ENCODE measurements at regions not wholly inside any gene's neighbourhood (a gene's known extent, or its start where the extent isn't known, plus 50 kb on each side); places are given as distances from the start of the nearest gene placed in this dataset.

DNA sequence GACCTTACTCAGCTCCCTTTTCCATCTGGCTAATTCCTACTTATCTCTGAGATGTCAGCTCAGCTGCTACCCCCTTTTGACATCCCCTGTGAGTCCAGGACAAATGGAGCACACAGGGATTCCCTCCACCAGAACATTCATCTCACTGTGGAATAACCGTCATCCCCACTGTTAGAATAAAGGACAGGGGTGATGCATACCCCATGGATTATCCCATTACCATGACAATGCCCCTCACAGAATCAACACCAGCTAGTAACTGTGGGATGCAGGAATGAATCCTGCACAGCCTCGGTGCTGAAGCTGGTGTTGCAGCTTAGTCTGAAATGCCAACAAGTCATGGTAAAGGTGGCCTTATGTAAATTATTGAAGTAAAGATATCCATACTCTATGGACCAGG lies 624.8 kb upstream of the RAB6C start:
- no peaks in the 10 kb centered on the region for H3K9me3 Mint-ChIP-seq
- no peak overlapping the region for H3K27ac Mint-ChIP-seq
- no peaks in the 10 kb centered on the region for H3K36me3 Mint-ChIP-seq (ENCODE audit: low read depth)
- H3K4me3 Mint-ChIP-seq: no peak overlapping the region
- no peaks in the 10 kb centered on the region for H3K4me1 Mint-ChIP-seq
- no peaks in the 10 kb centered on the region for H3K27me3 Mint-ChIP-seq
- ChIA-PET POLR2A (no interaction called here), CTCF (interaction anchor here (1.1 kb wide), 1 partner anchor 98 kb away, joined by 3 read pairs; no protein-coding TSS in a partner anchor)
- no peak for DNase-seq

DNA sequence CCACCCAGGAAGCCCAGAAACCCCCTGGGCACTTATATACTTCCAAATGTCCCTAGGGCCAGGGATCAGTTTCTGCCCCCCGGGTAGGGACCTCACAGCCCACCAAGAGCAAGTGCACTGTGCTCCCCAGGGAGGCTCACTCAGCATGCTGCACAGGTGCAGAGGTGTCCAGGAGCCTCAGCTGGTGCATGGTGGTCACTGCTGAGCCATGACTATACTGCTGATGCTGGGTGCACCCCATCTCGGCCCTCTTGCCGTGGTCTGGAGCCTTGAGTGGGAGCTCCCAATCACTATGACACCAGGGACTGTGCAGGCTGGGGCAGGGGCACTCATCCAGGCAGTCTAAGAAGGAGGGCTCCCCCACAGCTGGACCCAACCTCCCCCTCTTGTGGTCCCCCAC lies 617.8 kb upstream of the RAB6C start:
- no peak overlapping the region for H3K4me3 Mint-ChIP-seq

DNA sequence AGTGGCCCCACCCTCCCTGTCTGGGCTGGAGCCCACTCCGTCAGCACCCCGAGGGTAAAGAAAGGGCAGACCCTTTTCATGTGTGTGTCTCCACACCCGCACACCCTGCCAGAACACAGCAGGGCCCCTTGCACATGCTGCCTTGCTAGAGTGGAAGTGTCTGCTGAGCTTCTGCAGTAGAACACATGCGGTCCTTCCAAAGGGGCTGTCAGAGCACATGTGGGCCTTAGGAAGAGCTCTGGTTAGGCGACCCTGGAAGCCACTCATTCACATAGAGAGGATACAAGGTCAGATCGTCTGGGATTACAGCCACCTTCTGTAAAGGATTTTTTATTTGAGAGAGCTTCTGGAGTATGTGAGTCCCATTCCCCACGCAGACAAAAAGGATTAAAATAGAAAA lies 613.2 kb upstream of the RAB6C start:
- Mint-ChIP-seq H3K4me1 (no peaks in the 10 kb centered on the region), H3K27ac (no peak overlapping the region), H3K4me3 (no peak overlapping the region), H3K36me3 (ENCODE audit: low read depth) (no peaks in the 10 kb centered on the region), H3K27me3 (no peaks in the 10 kb centered on the region), H3K9me3 (no peaks in the 10 kb centered on the region)
- CTCF ChIA-PET: no interaction called here
- POLR2A ChIA-PET: no interaction called here
- no peak for DNase-seq

More for the DNA sequence above, 617.8 kb upstream of the RAB6C start:
- Mint-ChIP-seq H3K27me3 (no peaks in the 10 kb centered on the region), H3K9me3 (no peaks in the 10 kb centered on the region), H3K27ac (no peak overlapping the region), H3K36me3 (ENCODE audit: low read depth) (no peaks in the 10 kb centered on the region), H3K4me1 (no peaks in the 10 kb centered on the region)
- ChIA-PET POLR2A (no interaction called here), CTCF (no interaction called here)
- DNase-seq: no peak

DNA sequence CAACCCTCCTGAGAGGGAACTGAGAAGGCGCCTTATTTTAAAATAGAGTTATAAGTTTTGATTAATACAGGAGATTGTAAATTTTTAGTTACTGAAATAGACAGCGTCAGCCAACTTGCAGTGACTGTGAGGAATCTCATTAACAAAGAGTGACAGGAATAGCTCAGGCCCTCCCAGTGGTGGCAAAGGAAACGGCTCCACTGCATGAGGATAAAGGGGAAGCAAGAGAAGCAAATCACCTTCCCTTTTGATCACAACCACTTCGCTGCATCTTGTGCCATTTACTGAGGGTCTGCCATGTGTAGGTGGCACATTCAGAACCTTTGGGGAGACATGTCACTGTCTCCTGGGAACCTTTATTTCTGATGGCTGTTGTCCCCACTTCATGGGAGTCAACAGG lies 612.4 kb upstream of the RAB6C start:
- no peaks in the 10 kb centered on the region for H3K9me3 Mint-ChIP-seq
- DNase-seq: no peak
- ChIA-PET POLR2A (no interaction called here), CTCF (no interaction called here)
- H3K36me3 Mint-ChIP-seq (ENCODE audit: low read depth): no peaks in the 10 kb centered on the region
- no peaks in the 10 kb centered on the region for H3K27me3 Mint-ChIP-seq
- no peaks in the 10 kb centered on the region for H3K4me1 Mint-ChIP-seq
- H3K27ac Mint-ChIP-seq: no peak overlapping the region
- no peak overlapping the region for H3K4me3 Mint-ChIP-seq

DNA sequence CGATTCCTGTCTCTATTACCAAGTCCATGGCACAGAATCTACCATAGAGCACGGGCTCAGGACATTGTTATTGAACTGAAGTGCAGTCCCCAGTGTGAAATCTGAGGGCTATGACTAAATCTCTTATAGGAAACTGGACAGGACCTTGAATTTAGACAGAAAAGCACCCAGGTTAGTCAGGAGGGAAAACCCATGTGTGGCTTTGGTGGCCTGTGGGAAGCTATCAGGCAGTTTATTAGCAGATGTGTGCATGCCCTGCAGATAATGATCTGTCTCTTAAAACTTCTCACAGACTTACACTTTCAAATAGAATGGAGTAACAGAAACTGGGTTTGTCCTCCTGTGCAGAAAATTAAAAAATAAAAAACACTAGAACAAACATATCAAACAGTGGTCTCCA lies 610.0 kb upstream of the RAB6C start:
- POLR2A ChIA-PET: no interaction called here
- Mint-ChIP-seq H3K36me3 (ENCODE audit: low read depth) (no peaks in the 10 kb centered on the region), H3K27me3 (no peaks in the 10 kb centered on the region), H3K9me3 (no peaks in the 10 kb centered on the region), H3K4me3 (no peak overlapping the region), H3K4me1 (no peaks in the 10 kb centered on the region), H3K27ac (no peak overlapping the region)
- CTCF ChIA-PET: no interaction called here
- DNase-seq: no peak

DNA sequence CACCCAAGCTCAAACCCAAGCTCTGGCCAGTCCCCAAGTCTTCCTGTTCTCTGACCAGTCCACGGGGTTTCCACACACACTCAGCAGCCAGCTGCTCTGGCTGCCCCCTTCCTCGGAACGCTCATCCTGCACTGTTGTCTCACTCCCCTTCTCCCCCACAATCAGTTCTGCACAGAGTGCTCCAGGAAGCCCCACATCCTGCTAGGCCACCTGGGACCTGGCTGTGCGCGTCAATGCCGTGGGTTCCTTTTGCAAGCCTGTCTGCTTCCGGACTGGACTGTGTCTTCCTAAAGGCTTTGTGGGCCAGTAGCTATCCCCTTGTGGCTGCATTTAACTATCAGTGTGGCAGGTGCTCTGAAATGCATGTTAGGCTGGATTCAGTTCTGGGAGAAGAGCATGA lies 605.0 kb upstream of the RAB6C start:
- no peaks in the 10 kb centered on the region for H3K4me1 Mint-ChIP-seq
- H3K9me3 Mint-ChIP-seq: no peaks in the 10 kb centered on the region
- no peak for DNase-seq
- ChIA-PET CTCF (no interaction called here), POLR2A (no interaction called here)
- no peak overlapping the region for H3K27ac Mint-ChIP-seq
- no peaks in the 10 kb centered on the region for H3K36me3 Mint-ChIP-seq (ENCODE audit: low read depth)
- H3K4me3 Mint-ChIP-seq: no peak overlapping the region
- no peaks in the 10 kb centered on the region for H3K27me3 Mint-ChIP-seq

DNA sequence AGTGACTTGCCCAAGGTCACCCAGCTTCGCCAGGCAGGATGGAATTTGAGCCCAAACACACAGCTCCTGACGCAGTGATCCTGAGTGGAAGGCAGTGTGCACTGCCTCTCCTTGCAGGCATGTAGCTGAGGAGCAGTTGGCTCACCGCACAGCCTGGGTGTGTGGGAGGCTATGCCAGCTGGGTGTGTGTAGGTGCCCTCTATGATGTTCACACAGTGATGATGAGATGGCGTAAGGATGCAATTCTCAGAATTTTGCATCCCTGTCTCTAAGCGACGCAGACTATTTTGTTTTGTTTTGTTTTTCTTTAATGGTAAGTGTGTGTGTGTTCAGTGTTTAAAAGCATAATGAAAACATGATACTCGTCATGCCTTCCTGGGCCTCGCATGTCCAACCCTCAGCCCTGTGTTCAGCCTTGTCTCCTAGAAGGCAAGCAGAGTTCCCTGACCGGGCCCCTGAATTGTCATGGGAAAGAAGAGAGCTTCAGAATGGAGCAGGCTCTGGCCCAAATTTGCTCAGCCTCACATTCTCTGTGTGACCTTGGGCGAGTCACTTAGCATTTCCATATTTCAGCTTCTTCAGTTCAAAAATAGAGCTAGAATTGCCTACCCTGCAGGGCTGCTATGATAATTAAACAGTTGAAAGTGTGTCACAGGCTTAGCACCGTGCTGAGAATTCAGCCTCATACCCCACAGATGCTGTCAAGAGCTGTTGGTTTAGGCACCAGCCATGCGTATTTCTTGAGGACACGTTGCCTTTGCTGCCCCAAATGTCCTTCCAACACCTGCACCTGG lies 603.6 kb upstream of the RAB6C start:
- ChIA-PET POLR2A (no interaction called here), CTCF (interaction anchor here (0.6 kb wide), 1 partner anchor 415 kb away, joined by 3 read pairs; no protein-coding TSS in a partner anchor)
- H3K27me3 Mint-ChIP-seq: no peaks in the 10 kb centered on the region
- no peak overlapping the region for H3K27ac Mint-ChIP-seq
- DNase-seq: no peak
- no peaks in the 10 kb centered on the region for H3K36me3 Mint-ChIP-seq (ENCODE audit: low read depth)
- no peaks in the 10 kb centered on the region for H3K9me3 Mint-ChIP-seq
- no peaks in the 10 kb centered on the region for H3K4me1 Mint-ChIP-seq
- H3K4me3 Mint-ChIP-seq: no peak overlapping the region

DNA sequence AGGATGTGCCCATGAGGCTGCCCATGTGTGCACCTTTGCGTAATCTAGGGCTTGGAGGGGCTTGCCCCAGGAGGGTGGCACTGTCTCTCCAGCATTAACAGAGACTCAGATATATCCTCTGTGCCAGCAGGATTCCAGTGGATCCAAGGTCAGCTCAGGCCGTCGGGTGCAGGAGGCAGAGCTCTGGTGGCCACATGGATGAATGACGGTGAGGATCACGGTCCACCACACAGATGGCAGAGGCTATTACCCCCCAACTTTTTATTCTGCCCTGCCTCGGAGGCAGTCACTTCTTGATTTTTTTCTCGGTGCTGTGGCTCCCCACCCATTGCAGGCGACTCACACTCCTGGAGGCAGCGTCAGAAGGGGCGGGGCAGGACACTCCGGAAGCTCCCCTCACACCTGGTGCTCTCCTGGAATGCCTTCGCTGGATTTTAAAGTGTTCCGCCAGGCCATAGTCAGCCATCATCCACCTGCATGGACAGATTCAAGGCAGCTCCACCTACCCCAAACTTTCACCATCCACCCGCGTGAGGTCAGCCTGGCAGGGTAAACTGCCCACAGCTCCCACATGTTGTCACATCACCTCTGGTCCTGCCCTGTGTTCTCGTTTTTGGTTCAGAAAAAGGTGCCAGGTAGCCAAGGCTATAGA lies 602.9 kb upstream of the RAB6C start:
- ChIA-PET POLR2A (no interaction called here), CTCF (no interaction called here)
- Mint-ChIP-seq H3K4me1 (no peaks in the 10 kb centered on the region), H3K9me3 (no peaks in the 10 kb centered on the region), H3K27ac (no peak overlapping the region), H3K4me3 (no peak overlapping the region), H3K27me3 (no peaks in the 10 kb centered on the region), H3K36me3 (ENCODE audit: low read depth) (no peaks in the 10 kb centered on the region)
- no peak for DNase-seq

DNA sequence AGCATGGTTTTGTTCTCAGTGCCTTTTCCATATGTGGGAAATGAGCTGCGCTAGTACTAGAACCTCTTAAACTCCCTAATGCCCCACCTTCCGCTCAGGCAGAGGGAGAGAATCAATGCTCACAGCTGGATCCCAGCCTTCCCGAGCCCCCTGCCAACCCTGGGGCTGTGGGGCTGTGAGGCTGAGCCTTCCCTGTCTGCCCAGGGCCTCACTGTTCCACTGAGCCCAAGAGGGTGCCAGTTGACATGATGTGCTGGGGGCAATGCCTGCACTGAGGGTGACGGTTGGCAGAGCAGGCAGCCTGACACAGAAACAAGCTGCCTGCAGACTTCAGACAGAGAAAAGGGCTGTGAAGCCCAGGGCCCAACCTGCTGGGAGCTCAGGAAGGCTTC lies 602.4 kb upstream of the RAB6C start:
- Mint-ChIP-seq H3K27ac (no peak overlapping the region), H3K36me3 (ENCODE audit: low read depth) (no peaks in the 10 kb centered on the region), H3K4me3 (no peak overlapping the region), H3K9me3 (no peaks in the 10 kb centered on the region), H3K27me3 (no peaks in the 10 kb centered on the region), H3K4me1 (no peaks in the 10 kb centered on the region)
- CTCF ChIA-PET: no interaction called here
- DNase-seq: no peak
- POLR2A ChIA-PET: no interaction called here

DNA sequence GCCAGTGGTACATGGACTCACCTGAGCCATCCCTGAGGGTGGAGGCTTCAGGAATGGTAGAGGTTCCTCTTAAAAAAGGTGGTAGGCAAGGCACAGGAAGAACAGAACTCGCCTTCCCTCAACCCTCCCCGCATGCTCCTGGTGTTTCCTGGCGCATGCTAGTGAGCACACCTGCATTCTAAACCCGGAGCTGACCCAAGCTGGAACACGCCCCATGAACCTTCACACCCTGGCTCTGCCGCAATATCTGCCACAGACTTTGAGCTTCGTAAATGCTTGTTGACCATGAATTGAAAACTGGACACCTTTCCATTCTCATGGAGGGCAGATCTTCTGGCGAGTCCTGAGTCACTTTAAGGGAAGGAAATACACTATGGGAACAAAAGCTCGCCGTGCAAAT lies 601.3 kb upstream of the RAB6C start:
- H3K4me1 Mint-ChIP-seq: no peaks in the 10 kb centered on the region
- no peak overlapping the region for H3K4me3 Mint-ChIP-seq
- no peak for DNase-seq
- POLR2A ChIA-PET: no interaction called here
- H3K36me3 Mint-ChIP-seq (ENCODE audit: low read depth): no peaks in the 10 kb centered on the region
- H3K27me3 Mint-ChIP-seq: no peaks in the 10 kb centered on the region
- H3K27ac Mint-ChIP-seq: no peak overlapping the region
- CTCF ChIA-PET: no interaction called here
- H3K9me3 Mint-ChIP-seq: no peaks in the 10 kb centered on the region

DNA sequence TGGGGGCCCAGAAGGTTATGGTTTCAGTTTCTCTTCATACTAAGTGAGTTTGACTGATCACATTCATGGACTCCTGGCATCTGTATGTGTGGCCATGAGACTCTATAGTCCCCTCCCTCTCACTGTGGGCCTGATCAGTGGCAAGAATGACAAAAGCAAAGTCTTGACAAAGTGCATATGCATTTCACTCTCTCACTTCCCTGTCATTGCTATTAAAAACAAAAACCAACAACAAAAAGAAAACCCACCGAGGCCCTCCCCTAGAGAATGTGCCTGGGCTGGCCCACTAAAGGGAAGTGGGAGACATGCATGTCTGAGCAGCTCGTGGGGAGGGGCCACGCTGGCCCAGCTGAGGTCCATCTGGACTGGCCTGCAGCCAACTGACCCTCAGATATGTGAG lies 600.1 kb upstream of the RAB6C start:
- Mint-ChIP-seq H3K4me1 (no peaks in the 10 kb centered on the region), H3K27me3 (no peaks in the 10 kb centered on the region), H3K36me3 (ENCODE audit: low read depth) (no peaks in the 10 kb centered on the region), H3K4me3 (no peak overlapping the region), H3K9me3 (no peaks in the 10 kb centered on the region), H3K27ac (no peak overlapping the region)
- POLR2A ChIA-PET: no interaction called here
- DNase-seq: no peak
- CTCF ChIA-PET: no interaction called here

DNA sequence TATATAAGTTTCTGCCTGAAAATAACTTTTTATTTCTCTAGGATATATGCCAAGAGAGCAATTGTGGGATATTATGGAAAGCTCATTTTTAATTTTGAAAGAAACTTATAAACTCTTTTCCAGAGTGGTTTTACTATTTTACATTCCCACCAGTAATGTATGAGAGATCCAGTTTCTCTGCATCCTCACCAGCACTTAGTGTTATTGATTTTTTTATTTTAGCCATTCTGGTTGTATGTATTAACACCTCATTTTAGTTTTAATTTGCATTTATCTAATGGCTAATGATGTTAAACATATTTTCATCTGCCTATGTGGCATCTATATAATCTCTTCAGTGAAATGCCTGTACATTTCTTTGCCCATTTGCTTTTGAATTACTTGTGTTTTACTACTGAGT lies 597.7 kb upstream of the RAB6C start:
- no peaks in the 10 kb centered on the region for H3K27me3 Mint-ChIP-seq
- no peaks in the 10 kb centered on the region for H3K4me1 Mint-ChIP-seq
- DNase-seq: no peak
- no peaks in the 10 kb centered on the region for H3K36me3 Mint-ChIP-seq (ENCODE audit: low read depth)
- H3K9me3 Mint-ChIP-seq: no peaks in the 10 kb centered on the region
- H3K4me3 Mint-ChIP-seq: no peak overlapping the region
- H3K27ac Mint-ChIP-seq: no peak overlapping the region
- ChIA-PET CTCF (no interaction called here), POLR2A (no interaction called here)

DNA sequence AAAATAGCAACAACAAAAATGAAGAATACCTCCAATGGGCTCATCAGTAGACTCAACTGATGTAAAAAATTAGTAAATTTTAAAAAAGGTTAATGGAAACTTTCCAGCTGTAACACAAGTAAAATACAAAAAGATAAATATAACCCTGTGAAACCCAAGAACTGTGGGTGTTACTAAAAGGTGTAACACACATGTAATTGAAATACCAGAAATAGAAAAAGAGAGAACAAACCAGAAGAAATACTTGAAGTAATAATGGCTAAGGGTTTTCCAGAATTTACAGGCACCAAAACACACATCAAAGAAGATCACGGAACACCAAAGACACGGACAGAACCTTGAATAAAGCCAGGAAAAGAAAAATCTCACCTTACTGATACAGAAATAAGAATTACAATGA lies 590.6 kb upstream of the RAB6C start:
- Mint-ChIP-seq H3K4me1 (no peaks in the 10 kb centered on the region), H3K27ac (no peak overlapping the region), H3K9me3 (no peaks in the 10 kb centered on the region), H3K27me3 (peaks cover 2% of the 10 kb centered on the region), H3K4me3 (no peak overlapping the region), H3K36me3 (ENCODE audit: low read depth) (no peaks in the 10 kb centered on the region)
- DNase-seq: no peak
- CTCF ChIA-PET: no interaction called here
- POLR2A ChIA-PET: no interaction called here

DNA sequence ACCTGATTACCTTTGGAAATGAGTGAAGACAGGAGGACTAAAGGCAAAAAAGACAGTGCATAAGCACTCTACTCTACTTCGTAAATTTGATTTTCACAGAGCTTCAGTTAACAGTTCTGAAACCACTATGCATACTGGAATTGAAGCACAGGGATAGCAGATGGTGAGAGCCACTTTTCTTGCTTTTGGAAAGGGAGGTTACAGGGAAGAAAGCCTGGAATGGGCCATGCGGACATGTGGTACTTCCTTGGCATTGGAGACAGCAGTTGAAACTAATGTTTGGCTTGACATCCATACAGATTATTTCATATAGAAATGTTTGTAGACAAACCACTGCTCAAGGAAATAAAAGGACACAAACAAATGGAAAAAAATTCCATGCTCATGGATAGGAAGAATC lies 585.6 kb upstream of the RAB6C start:
- H3K4me3 Mint-ChIP-seq: no peak overlapping the region
- no peaks in the 10 kb centered on the region for H3K4me1 Mint-ChIP-seq
- ChIA-PET POLR2A (no interaction called here), CTCF (no interaction called here)
- H3K9me3 Mint-ChIP-seq: no peaks in the 10 kb centered on the region
- H3K27ac Mint-ChIP-seq: no peak overlapping the region
- no peaks in the 10 kb centered on the region for H3K36me3 Mint-ChIP-seq (ENCODE audit: low read depth)
- no peak for DNase-seq
- H3K27me3 Mint-ChIP-seq: peaks cover 2% of the 10 kb centered on the region
